GM23338 (cell line): ENCODE measurements at regions not wholly inside any gene's neighbourhood (a gene's known extent, or its start where the extent isn't known, plus 50 kb on each side); places are given as distances from the start of the nearest gene placed in this dataset.

Experiments
- CREB1 ChIP-seq: fragments of 250-450 bp; sonication (Bioruptor Pico); IDR thresholded peaks from 2 replicates; pipeline ENCODE4 v1.5.0; 2020; ENCODE audit warnings: low read depth, mild to moderate bottlenecking, moderate library complexity
- CTCF ChIP-seq, 2 experiments: fragments of 200-600 bp in 1 of 2; sonication (generic) in 1 of 2; conservative IDR thresholded peaks; 2 replicates each; pipeline versions ENCODE4 v1.5.1 to v1.6.1; 2016 to 2017; ENCODE audit warnings: antibody characterized with exemption in 2 of 2, low read depth in 2 of 2, mild to moderate bottlenecking in 2 of 2, moderate library complexity in 1 of 2
- ETS1 ChIP-seq: IDR thresholded peaks from 2 replicates; pipeline ENCODE4 v1.6.1; 2016; ENCODE audit warnings: antibody characterized with exemption
- EZH2 ChIP-seq: fragments of 200-600 bp; sonication (generic); IDR thresholded peaks from one replicate; pipeline ENCODE4 v1.8.0; 2017; ENCODE audit warnings: antibody characterized with exemption, mild to moderate bottlenecking, low read depth; ENCODE audit not compliant: unreplicated experiment
- EZH2phosphoT487 ChIP-seq: fragments of 200-600 bp; sonication (generic); IDR thresholded peaks from one replicate; pipeline ENCODE4 v1.8.1; 2018; ENCODE audit warnings: antibody characterized with exemption; ENCODE audit not compliant: unreplicated experiment
- JUNB ChIP-seq: IDR thresholded peaks from one replicate; pipeline ENCODE4 v1.6.1; 2016; ENCODE audit warnings: antibody characterized with exemption; ENCODE audit not compliant: unreplicated experiment
- NANOG ChIP-seq: IDR thresholded peaks from 2 replicates; pipeline ENCODE4 v1.6.1; 2016; ENCODE audit warnings: antibody characterized with exemption, borderline replicate concordance
- POLR2AphosphoS5 ChIP-seq: IDR thresholded peaks from 2 replicates; pipeline ENCODE4 v1.6.1; 2016; ENCODE audit warnings: antibody characterized with exemption, low read depth
- REST ChIP-seq: IDR thresholded peaks from one replicate; pipeline ENCODE4 v1.6.1; 2018; ENCODE audit warnings: antibody characterized with exemption; ENCODE audit not compliant: unreplicated experiment
- STAT1 ChIP-seq: IDR thresholded peaks from one replicate; pipeline ENCODE4 v1.6.1; 2016; ENCODE audit warnings: antibody characterized with exemption; ENCODE audit not compliant: unreplicated experiment
- ZNF114 ChIP-seq: fragments of 250-450 bp; sonication (Bioruptor Pico); IDR thresholded peaks from 2 replicates; pipeline ENCODE4 v1.5.0; 2020; ENCODE audit warnings: mild to moderate bottlenecking, moderate library complexity
- ZNF331 ChIP-seq: fragments of 250-450 bp; sonication (Bioruptor Pico); IDR thresholded peaks from 2 replicates; pipeline ENCODE4 v1.5.0; 2020; ENCODE audit warnings: low read depth, mild to moderate bottlenecking, moderate library complexity
- ZNF462 ChIP-seq: fragments of 250-450 bp; sonication (Bioruptor Pico); IDR thresholded peaks from 2 replicates; pipeline ENCODE4 v1.5.0; 2020; ENCODE audit warnings: mild to moderate bottlenecking, moderate library complexity

- TF ChIP-seq JUNB (no peak), EZH2 (no peak), EZH2phosphoT487 (no peak), CTCF (conservative IDR thresholded peaks at IDR 0.05; ENCODE audit: low read depth in 2 of 2) (no peak), POLR2AphosphoS5 (no peak), CREB1 (CRISPR knock-in tag) (no peak), ETS1 (no peak), REST (no peak), ZNF114 (CRISPR knock-in tag) (no peak), ZNF331 (CRISPR knock-in tag) (no peak), NANOG (no peak), STAT1 (no peak), ZNF462 (no peak)
Observed at GRCh38 chr18:30533716-30534115, 508.8 kb downstream of the DSC3 start.
